HUES64 (cell line): ENCODE measurements at regions not wholly inside any gene's neighbourhood (a gene's known extent, or its start where the extent isn't known, plus 50 kb on each side); places are given as distances from the start of the nearest gene placed in this dataset.
A peak's percentile ranks its signal among the peaks of the same experiment; 100 is the strongest.
"Not testable (repeated sequence)": the region's sequence is repeated elsewhere in the genome, so short reads cannot be mapped to it uniquely, and the experiment has no call there.

Experiments
- H3K27ac ChIP-seq: 2 replicates; pipeline ENCODE4 v1.7.0; 2013; ENCODE audit warnings: low read depth, low read length, inconsistent platforms
- H3K27me3 ChIP-seq: 2 replicates; pipeline ENCODE4 v1.6.1; 2013; ENCODE audit warnings: mild to moderate bottlenecking, low read length; ENCODE audit not compliant: insufficient read depth
- H3K36me3 ChIP-seq: 2 replicates; pipeline ENCODE4 v1.6.1; 2013; ENCODE audit warnings: mild to moderate bottlenecking, low read length; ENCODE audit not compliant: insufficient read depth
- H3K4me1 ChIP-seq: 2 replicates; pipeline ENCODE4 v1.6.1; 2013; ENCODE audit warnings: mild to moderate bottlenecking, low read length, moderate library complexity; ENCODE audit not compliant: insufficient read depth
- H3K4me3 ChIP-seq: 2 replicates; pipeline ENCODE4 v1.5.1; 2013; ENCODE audit warnings: mild to moderate bottlenecking, low read length, moderate library complexity
- H3K9ac ChIP-seq: 2 replicates; pipeline ENCODE4 v1.6.1; 2013; ENCODE audit warnings: mild to moderate bottlenecking, low read depth, low read length
- H3K9me3 ChIP-seq: 2 replicates; pipeline ENCODE4 v1.6.1; 2013; ENCODE audit warnings: low read depth, low read length; ENCODE audit not compliant: insufficient read depth
- WGBS: fragments of 150-250, 120-280 bp; methylation state at CpG from one replicate; pipeline ENCODE4 v1.1.7; 2013; ENCODE audit warnings: missing lambda C conversion rate; 5-methylcytosine and 5-hydroxymethylcytosine counted together

DNA sequence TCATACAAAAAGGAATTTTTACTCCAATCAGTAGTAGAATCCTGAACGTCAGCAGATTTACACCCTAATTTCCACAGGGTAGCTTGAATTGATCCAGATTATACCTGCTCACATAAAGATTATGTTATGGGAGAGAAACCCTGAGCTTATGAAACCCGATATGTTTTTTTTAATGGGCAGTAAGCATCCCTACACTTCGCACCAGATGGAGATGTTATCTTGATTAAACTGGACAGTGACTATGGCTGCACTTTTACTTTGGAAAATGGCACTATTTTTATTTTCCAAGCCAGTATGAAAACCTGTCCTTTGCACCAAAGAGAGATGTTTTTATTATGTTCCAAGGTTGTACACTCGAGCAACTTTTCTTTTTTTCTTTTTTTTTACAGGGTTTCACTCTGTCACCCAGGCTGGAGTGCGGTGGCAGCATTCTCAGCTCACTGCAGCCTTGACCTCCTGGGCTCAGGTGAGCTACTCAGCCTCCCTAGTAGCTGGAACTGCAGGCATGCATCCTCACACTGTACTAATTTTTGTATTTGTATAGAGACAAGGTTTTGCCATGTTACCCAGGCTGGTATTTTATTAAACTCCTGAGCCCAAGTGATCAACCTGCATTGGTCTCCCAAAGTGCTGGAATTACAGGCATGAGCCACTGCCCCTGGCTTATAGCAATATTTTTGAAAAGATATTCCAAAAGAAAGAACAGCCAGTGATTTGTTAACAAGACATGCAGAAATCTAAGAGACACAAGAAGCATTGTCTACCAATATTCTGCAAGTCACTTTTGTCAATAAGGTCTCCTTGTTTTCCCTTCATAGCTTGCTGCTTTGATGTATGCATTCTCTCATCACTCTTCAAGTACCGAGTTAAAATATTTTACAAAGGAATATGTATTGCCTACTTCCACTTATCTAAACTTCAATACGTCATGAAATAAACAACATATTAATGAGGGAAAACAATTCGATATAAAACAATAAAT, 1412.6 kb downstream of the ZPLD1 start:
- 93% methylated on average over 5 of the region's 8 CpGs for WGBS
- Histone ChIP-seq H3K27ac (no peak overlapping the region), H3K4me1 (no peaks in the 10 kb centered on the region), H3K9me3 (no peaks in the 10 kb centered on the region), H3K4me3 (no peak overlapping the region), H3K36me3 (no peaks in the 10 kb centered on the region), H3K27me3 (no peaks in the 10 kb centered on the region), H3K9ac (no peak overlapping the region)

DNA sequence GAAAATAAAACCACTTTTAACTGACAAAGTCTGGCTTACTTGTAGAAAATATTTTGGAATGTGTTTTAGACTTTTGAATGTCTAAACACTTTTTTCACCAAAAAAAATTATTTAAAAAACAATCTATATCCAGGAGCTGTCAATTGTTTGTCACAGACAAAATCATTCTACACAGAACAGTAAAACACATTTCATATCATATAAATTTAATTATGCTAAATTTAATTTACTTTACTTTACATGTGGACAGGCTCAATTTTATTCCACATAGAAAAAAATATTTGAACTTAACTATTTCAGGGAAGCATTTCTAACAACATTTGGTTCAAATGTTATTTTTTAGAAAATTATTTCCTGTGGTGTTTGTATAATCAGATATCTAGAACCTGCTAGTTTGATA, 1417.0 kb downstream of the ZPLD1 start:
- Histone ChIP-seq H3K9ac (no peak overlapping the region), H3K27me3 (no peaks in the 10 kb centered on the region), H3K27ac (no peak overlapping the region), H3K4me3 (no peak overlapping the region), H3K4me1 (no peaks in the 10 kb centered on the region), H3K9me3 (no peaks in the 10 kb centered on the region), H3K36me3 (no peaks in the 10 kb centered on the region)

DNA sequence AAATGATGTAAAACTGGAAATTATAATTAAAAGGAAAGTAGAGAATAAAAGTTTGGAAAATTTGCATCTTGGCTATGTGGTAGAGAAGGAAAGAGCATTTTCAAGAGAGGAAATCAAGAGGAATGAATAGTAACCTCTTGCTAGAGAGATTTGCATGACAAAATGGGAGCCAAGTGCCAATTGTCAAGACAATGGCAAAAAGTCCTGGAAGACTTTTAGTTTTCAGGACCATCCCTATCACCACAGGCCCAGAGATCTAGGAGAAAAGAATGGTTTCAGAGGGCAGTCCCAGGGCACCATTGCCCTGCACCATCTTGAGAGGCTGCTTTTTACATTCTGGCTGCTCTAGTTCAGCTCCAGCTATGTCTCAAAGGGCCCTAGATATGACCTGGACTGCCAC, 1427.6 kb downstream of the ZPLD1 start:
- Histone ChIP-seq H3K4me3 (no peak overlapping the region), H3K36me3 (no peaks in the 10 kb centered on the region), H3K9ac (no peak overlapping the region), H3K9me3 (0 out of 2 replicates have a peak, but pooled peaks cover 2% of the 10 kb centered on the region), H3K27me3 (no peaks in the 10 kb centered on the region), H3K4me1 (no peaks in the 10 kb centered on the region), H3K27ac (peak overlapping the region; percentile 69; the same call in 1 of the 2 replicates)

DNA sequence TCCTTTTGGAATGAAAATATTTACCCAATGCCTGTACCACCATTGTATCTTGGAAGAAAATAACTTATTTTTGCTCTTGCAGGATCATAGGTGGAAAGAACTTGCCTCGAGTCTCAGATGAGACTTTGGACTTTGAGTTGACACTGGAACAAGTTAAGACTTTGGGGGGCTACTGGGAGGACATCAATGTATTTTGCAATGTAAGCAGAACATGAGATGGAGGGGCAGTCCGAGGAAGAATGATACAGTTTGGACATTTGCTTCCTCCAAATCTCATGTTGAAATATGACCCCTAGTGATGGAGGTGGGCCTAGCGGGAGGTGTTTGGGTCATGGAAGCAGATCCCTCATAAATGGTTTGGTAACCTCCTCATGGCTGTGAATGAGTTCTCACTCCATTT, 1428.6 kb downstream of the ZPLD1 start:
- Histone ChIP-seq H3K36me3 (no peaks in the 10 kb centered on the region), H3K9me3 (0 out of 2 replicates have a peak, but pooled peaks cover 2% of the 10 kb centered on the region), H3K4me1 (no peaks in the 10 kb centered on the region), H3K27me3 (no peaks in the 10 kb centered on the region), H3K4me3 (no peak overlapping the region), H3K27ac (no peak overlapping the region), H3K9ac (no peak overlapping the region)
- 95% methylated on average over 3 of the region's 3 CpGs for WGBS

DNA sequence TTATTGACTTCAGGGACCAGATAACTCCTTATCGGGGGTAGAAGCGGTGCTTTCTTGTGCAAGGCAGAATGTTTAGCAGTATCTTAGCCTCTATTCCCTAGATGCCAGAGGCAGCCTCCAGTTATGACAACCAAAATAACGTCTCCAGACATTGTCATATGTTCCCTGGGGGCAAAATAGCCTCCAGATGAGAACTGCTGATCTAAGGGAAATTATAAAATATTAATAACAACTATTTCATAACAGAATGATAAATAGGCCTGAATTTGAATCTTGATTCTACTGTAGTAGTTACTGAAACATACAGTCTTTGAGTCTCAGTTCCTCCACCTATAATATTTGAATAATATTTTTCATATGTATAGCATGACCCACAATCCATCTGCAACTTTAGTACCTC, 1431.3 kb downstream of the ZPLD1 start:
- H3K4me3 ChIP-seq: no peak overlapping the region
- 94% methylated on average over 3 of the region's 3 CpGs for WGBS
- no peak overlapping the region for H3K9ac ChIP-seq
- H3K4me1 ChIP-seq: no peaks in the 10 kb centered on the region
- H3K9me3 ChIP-seq: no peaks in the 10 kb centered on the region
- no peak overlapping the region for H3K27ac ChIP-seq
- no peaks in the 10 kb centered on the region for H3K27me3 ChIP-seq
- no peaks in the 10 kb centered on the region for H3K36me3 ChIP-seq

DNA sequence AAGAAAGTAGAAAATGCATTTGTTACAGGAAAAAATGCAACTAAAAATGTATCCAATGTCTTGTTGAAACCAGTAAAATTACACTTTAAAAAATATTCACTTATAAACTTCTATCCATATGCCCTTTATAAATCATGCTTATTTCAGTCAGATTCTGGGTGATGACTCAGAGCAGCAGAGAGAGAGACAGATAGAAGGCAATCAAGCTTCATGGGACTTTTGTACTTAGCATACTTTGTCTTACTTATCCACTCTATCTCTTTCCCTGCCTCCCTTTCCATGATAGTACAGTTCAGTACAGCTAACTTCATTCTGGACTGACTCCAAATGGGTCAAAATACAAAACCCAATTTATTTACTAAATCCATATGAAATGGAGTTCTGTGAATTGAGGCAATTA, 1438.2 kb downstream of the ZPLD1 start:
- Histone ChIP-seq H3K36me3 (no peaks in the 10 kb centered on the region), H3K9me3 (no peaks in the 10 kb centered on the region), H3K27me3 (no peaks in the 10 kb centered on the region), H3K4me3 (no peak overlapping the region), H3K4me1 (no peaks in the 10 kb centered on the region), H3K27ac (no peak overlapping the region), H3K9ac (no peak overlapping the region)

DNA sequence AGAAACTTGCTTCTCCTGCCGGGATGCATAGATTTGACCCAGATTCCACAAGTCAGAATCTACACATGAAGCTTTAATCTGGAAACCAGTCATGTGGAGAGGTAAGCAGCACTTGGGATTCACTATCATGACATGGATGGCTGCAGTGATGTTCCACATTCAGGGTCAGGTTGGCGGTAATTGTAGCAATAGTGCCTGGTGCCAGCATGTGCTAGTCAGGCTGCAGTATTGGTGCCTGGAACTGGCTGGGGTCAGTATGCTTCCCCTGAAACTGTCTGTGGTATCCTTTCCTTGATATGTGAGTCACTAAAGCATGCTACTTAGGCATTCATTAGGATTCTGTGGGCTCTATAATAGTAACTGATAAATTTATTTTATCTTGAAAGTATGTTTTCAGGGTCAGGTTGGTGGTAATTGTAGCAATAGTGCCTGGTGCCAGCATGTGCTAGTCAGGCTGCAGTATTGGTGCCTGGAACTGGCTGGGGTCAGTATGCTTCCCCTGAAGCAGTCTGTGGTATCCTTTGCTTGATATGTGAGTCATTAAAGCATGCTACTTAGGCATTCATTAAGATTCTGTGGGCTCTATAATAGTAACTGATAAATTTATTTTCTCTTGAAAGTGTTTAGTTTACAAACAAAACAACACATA, 1439.2 kb downstream of the ZPLD1 start:
- H3K36me3 ChIP-seq: no peaks in the 10 kb centered on the region
- H3K9me3 ChIP-seq: no peaks in the 10 kb centered on the region
- no peak overlapping the region for H3K4me3 ChIP-seq
- WGBS: 90% methylated on average over 2 of the region's 2 CpGs
- H3K4me1 ChIP-seq: no peaks in the 10 kb centered on the region
- H3K27ac ChIP-seq: no peak overlapping the region
- no peak overlapping the region for H3K9ac ChIP-seq
- H3K27me3 ChIP-seq: no peaks in the 10 kb centered on the region

DNA sequence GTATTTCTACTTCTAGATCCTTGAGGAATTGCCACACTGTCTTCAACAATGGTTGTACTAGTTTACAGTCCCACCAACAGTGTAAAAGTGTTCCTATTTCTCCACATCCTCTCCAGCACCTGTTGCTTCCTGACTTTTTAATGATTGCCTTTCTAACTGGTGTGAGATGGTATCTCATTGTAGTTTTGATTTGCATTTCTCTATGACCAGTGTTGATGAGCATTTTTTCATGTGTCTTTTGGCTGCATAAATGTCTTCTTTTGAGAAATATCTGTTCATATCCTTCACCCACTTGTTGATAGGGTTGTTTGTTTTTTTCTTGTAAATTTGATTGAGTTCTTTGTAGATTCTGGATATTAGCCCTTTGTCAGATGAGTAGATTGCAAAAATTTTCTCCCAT, 1447.0 kb downstream of the ZPLD1 start:
- H3K4me1 ChIP-seq, H3K27ac ChIP-seq, H3K9ac ChIP-seq, H3K9me3 ChIP-seq, H3K27me3 ChIP-seq, H3K4me3 ChIP-seq, H3K36me3 ChIP-seq: not testable (repeated sequence)

DNA sequence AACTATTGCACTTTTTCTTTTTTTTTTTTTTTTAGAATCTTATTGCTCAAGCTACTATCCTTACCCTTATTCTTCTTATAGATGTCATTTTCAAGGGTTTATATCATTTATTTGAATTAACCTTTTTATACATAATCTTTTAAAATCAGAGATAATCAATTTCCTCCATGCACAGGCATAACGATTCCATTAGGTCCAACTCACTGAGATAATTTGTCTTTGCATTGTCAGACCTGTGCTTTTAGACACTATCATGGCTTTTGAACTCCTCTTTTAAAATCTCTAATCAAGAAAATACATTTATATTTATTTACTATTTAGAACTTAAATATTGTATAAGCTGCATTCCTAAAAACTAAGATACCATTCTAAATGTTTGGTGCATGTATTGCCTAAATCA, 1454.9 kb downstream of the ZPLD1 start:
- WGBS: 97% methylated on average over 1 of the region's 1 CpG
- Histone ChIP-seq H3K27me3 (no peaks in the 10 kb centered on the region), H3K9ac (no peak overlapping the region), H3K36me3 (no peaks in the 10 kb centered on the region), H3K4me3 (no peak overlapping the region), H3K4me1 (no peaks in the 10 kb centered on the region), H3K27ac (no peak overlapping the region), H3K9me3 (no peaks in the 10 kb centered on the region)

DNA sequence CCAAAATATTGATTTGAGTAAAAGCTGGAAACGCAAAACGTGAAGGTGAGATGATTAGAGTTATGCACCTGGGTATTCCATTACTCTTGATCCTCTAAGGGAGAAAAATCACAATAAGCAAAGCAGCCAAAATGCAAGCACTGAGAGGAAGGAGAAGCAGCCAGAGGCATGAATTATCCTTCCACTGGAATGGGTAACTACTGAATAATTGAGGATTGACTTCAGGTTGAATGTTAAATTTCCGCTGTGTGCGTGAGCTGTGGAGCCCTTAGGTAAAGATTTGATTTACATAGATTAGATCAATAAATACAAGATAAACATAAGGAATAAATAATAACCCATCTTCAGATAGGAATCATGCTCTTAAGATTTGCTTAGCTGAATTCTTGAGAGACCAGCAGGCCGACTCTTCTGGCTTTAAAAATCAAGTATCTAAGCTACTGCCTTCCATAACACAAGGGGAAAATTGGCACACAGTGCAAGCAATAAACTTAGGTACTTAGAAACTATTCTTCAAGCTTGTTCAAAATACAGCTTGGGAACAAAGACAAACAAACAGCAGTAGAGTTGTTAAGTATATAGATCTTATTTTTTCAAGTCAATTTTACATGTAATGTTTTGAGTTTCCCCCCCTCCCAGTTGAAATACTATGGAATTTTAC, 1459.5 kb downstream of the ZPLD1 start:
- H3K9ac ChIP-seq: no peak overlapping the region
- 94% methylated on average over 4 of the region's 5 CpGs for WGBS

DNA sequence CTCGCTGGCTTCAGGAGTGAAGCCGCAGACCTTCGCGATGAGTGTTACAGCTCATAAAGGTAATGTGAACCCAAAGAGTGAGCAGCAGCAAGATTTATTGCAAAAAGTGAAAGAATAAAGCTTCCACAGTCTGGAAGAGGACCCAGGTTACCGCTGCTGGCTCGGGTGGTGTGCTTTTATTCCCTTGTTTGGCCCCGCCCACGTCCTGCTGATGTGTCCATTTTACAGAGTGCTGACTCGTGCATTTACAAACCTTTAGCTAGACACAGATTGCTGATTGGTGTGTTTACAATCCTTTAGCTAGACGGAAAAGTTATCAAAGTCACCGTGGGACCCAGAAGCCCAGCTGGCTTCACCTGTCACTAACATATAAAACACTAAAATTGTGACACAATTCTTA, 1464.5 kb downstream of the ZPLD1 start:
- Histone ChIP-seq H3K4me1 (no peaks in the 10 kb centered on the region), H3K36me3 (no peaks in the 10 kb centered on the region), H3K27ac (no peak overlapping the region), H3K4me3 (no peak overlapping the region), H3K9ac (no peak overlapping the region), H3K27me3 (no peaks in the 10 kb centered on the region), H3K9me3 (no peaks in the 10 kb centered on the region)
- WGBS: 87% methylated on average over 11 of the region's 11 CpGs

More for the DNA sequence above, 1459.5 kb downstream of the ZPLD1 start:
- Histone ChIP-seq H3K27ac (no peak overlapping the region), H3K36me3 (no peaks in the 10 kb centered on the region), H3K4me1 (no peaks in the 10 kb centered on the region), H3K9me3 (no peaks in the 10 kb centered on the region), H3K27me3 (no peaks in the 10 kb centered on the region), H3K4me3 (no peak overlapping the region)
